ENCODE measurements at regions not wholly inside any gene's neighbourhood (a gene's known extent, or its start where the extent isn't known, plus 50 kb on each side); places are given as distances from the start of the nearest gene placed in this dataset.

GRCh38 chr5:121702682-121703081, 149.0 kb upstream of the FTMT start (continued):
- TF ChIP-seq ATF3 (IDR thresholded peaks at IDR 0.05): no peak
- TF ChIP-seq SP1 (IDR thresholded peaks at IDR 0.05; ENCODE audit: low read depth): no peak
- no peak for TF ChIP-seq ELF1 (IDR thresholded peaks at IDR 0.05; ENCODE audit: borderline replicate concordance, low read depth)
- no peak for TF ChIP-seq JUND (IDR thresholded peaks at IDR 0.05)
- TF ChIP-seq POLR2AphosphoS5 (IDR thresholded peaks at IDR 0.05; ENCODE audit: low read depth, low read length): no peak

- ChIA-PET POLR2A (no interaction called here), CTCF (no interaction called here), RAD21 (ENCODE audit: low non-redundant PET in 1 of 2, low total read pairs in 2 of 2, uncharacterized antibody in 2 of 2, unreplicated experiment in 2 of 2) (no interaction called here)
- Histone ChIP-seq H3K9me2 (ENCODE audit: insufficient read depth) (no peaks in the 10 kb centered on the region), H2AFZ (ENCODE audit: low read depth, low read length, poor library complexity, severe bottlenecking) (no peak overlapping the region), H3K36me3 (ENCODE audit: control insufficient read depth in 1 of 2, insufficient read depth in 2 of 2, low read length in 2 of 2) (no peaks in the 10 kb centered on the region), H3K4me1 (ENCODE audit: control insufficient read depth in 1 of 2, insufficient read depth in 2 of 2, low read length in 2 of 2) (no peaks in the 10 kb centered on the region), H3K27ac (ENCODE audit: low read depth, low read length) (no peak overlapping the region), H4K20me1 (ENCODE audit: insufficient read depth) (no peaks in the 10 kb centered on the region), H3K4me3 (replicated peaks in 1 of 2; ENCODE audit: low read depth in 1 of 2, low read length in 2 of 2) (no peak overlapping the region), H3K4me2 (ENCODE audit: low read length) (no peak overlapping the region), H3K27me3 (ENCODE audit: insufficient read depth, low read length) (no peaks in the 10 kb centered on the region), H3K9ac (ENCODE audit: low read length) (no peak overlapping the region), H3K79me2 (ENCODE audit: insufficient read depth, low read length) (no peaks in the 10 kb centered on the region), H3K9me3 (ENCODE audit: control insufficient read depth in 1 of 2, insufficient read depth in 1 of 2, low read depth in 1 of 2, low read length in 2 of 2) (no peaks in the 10 kb centered on the region)
- intact Hi-C loops (cut with micrococcal nuclease): no loop called here
- no TSS peak for BruUV-seq (replicated peaks)
- no peak for DNase-seq (ENCODE audit: low read depth, low spot score)
- TF ChIP-seq SRF (IDR thresholded peaks at IDR 0.05; ENCODE audit: low read depth) (no peak), SIN3A (IDR thresholded peaks at IDR 0.05; ENCODE audit: low read depth) (no peak), CEBPB (IDR thresholded peaks at IDR 0.05; ENCODE audit: low read depth) (no peak), SP1 (IDR thresholded peaks at IDR 0.05; ENCODE audit: low read depth) (no peak), ZFX (IDR thresholded peaks at IDR 0.05) (no peak), ATF3 (IDR thresholded peaks at IDR 0.05) (no peak), POLR2AphosphoS5 (IDR thresholded peaks at IDR 0.05; ENCODE audit: low read depth, low read length) (no peak), ZNF274 (IDR thresholded peaks at IDR 0.05; ENCODE audit: low read depth, low read length) (no peak)
- no peak for ATAC-seq
These were observed 147.4 kb upstream of the FTMT start for GRCh38 chr5:121704291-121704690.

DNA sequence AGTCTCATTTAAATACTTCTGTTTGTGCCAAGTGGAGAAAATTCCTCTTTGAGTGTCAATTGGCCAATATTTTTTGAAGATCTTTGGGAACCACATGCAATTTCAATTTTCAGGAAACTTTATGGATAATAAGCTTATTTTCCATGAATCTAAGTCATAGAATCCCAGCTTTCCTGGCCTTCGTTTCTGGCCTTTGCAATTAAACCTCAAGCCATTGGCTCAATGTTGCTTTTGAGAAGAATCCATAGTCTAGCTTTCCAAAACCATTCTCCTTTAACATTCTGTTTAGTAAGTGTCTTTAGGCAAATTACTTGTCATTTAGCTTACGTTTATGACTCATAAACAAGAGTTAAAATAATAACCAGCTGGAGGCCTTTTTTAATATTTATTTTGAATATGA, 145.0 kb upstream of the FTMT start:
- intact Hi-C loops (cut with micrococcal nuclease): no loop called here
- Histone ChIP-seq H3K4me1 (ENCODE audit: control insufficient read depth in 1 of 2, insufficient read depth in 2 of 2, low read length in 2 of 2) (no peaks in the 10 kb centered on the region), H3K27me3 (ENCODE audit: insufficient read depth, low read length) (no peaks in the 10 kb centered on the region), H4K20me1 (ENCODE audit: insufficient read depth) (no peaks in the 10 kb centered on the region), H3K27ac (ENCODE audit: low read depth, low read length) (no peak overlapping the region), H2AFZ (ENCODE audit: low read depth, low read length, poor library complexity, severe bottlenecking) (no peak overlapping the region), H3K9me3 (ENCODE audit: control insufficient read depth in 1 of 2, insufficient read depth in 1 of 2, low read depth in 1 of 2, low read length in 2 of 2) (no peaks in the 10 kb centered on the region), H3K4me2 (ENCODE audit: low read length) (no peak overlapping the region), H3K9me2 (ENCODE audit: insufficient read depth) (no peaks in the 10 kb centered on the region), H3K4me3 (replicated peaks in 1 of 2; ENCODE audit: low read depth in 1 of 2, low read length in 2 of 2) (no peak overlapping the region), H3K36me3 (ENCODE audit: control insufficient read depth in 1 of 2, insufficient read depth in 2 of 2, low read length in 2 of 2) (no peaks in the 10 kb centered on the region), H3K79me2 (ENCODE audit: insufficient read depth, low read length) (no peaks in the 10 kb centered on the region), H3K9ac (ENCODE audit: low read length) (no peak overlapping the region)
- no TSS peak for BruUV-seq (replicated peaks)
- ATAC-seq (no peak), DNase-seq (ENCODE audit: low read depth, low spot score) (no peak)
- RAD21 ChIA-PET (ENCODE audit: low non-redundant PET in 1 of 2, low total read pairs in 2 of 2, uncharacterized antibody in 2 of 2, unreplicated experiment in 2 of 2): no interaction called here
- CTCF ChIA-PET: no interaction called here
- POLR2A ChIA-PET: no interaction called here
- TF ChIP-seq, protein P1, sequence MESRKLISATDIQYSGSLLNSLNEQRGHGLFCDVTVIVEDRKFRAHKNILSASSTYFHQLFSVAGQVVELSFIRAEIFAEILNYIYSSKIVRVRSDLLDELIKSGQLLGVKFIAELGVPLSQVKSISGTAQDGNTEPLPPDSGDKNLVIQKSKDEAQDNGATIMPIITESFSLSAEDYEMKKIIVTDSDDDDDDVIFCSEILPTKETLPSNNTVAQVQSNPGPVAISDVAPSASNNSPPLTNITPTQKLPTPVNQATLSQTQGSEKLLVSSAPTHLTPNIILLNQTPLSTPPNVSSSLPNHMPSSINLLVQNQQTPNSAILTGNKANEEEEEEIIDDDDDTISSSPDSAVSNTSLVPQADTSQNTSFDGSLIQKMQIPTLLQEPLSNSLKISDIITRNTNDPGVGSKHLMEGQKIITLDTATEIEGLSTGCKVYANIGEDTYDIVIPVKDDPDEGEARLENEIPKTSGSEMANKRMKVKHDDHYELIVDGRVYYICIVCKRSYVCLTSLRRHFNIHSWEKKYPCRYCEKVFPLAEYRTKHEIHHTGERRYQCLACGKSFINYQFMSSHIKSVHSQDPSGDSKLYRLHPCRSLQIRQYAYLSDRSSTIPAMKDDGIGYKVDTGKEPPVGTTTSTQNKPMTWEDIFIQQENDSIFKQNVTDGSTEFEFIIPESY (IDR thresholded peaks at IDR 0.05; ENCODE audit: extremely low read depth, insufficient replicate concordance, low read length): no peak
- TF ChIP-seq ZFX (IDR thresholded peaks at IDR 0.05) (no peak), POLR2AphosphoS5 (IDR thresholded peaks at IDR 0.05; ENCODE audit: low read depth, low read length) (no peak), REST (IDR thresholded peaks at IDR 0.05; ENCODE audit: low read depth) (no peak), SP1 (IDR thresholded peaks at IDR 0.05; ENCODE audit: low read depth) (no peak), CEBPB (IDR thresholded peaks at IDR 0.05; ENCODE audit: low read depth) (no peak), RAD21 (IDR thresholded peaks at IDR 0.05; ENCODE audit: low read depth) (no peak)

Measured in HCT116 (cell line).